Retinal pigment epithelial cell (primary cell): ENCODE measurements at regions not wholly inside any gene's neighbourhood (a gene's known extent, or its start where the extent isn't known, plus 50 kb on each side); places are given as distances from the start of the nearest gene placed in this dataset.

Source experiments
- DNase-seq: peaks from one replicate; pipeline ENCODE4 v3.0.0-alpha.2; 2010; ENCODE audit warnings: low read depth
- H3K4me3 ChIP-seq: 2 replicates; pipeline ENCODE4 v1.5.1; 2011; ENCODE audit warnings: mild to moderate bottlenecking, low read length, control low read depth, moderate library complexity
- TF ChIP-seq, protein P1 (sequence below): conservative IDR thresholded peaks from 2 replicates; pipeline ENCODE4 v1.5.1; 2011; ENCODE audit warnings: low read depth, low read length, control low read depth, inconsistent platforms

DNA sequence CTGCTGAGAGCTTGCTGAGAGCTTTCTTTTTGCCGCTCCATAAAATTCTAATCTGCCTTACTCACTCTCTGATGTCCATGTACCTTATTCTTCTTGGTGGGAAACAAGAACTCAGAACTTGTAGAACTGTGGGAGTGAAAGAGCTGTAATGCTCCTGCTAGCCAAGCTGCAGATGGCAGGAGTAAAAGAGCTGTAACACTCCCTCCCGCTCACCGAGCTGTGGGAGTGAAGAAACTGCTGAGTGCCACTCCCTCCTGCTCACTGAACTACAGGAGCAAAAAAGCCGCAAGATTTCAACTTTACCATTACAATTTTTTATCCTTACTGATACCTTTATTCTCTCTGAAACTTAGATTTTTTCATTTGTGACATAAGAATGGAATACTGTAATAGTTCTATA, 199.1 kb downstream of the SI start:
- TF ChIP-seq, protein P1, sequence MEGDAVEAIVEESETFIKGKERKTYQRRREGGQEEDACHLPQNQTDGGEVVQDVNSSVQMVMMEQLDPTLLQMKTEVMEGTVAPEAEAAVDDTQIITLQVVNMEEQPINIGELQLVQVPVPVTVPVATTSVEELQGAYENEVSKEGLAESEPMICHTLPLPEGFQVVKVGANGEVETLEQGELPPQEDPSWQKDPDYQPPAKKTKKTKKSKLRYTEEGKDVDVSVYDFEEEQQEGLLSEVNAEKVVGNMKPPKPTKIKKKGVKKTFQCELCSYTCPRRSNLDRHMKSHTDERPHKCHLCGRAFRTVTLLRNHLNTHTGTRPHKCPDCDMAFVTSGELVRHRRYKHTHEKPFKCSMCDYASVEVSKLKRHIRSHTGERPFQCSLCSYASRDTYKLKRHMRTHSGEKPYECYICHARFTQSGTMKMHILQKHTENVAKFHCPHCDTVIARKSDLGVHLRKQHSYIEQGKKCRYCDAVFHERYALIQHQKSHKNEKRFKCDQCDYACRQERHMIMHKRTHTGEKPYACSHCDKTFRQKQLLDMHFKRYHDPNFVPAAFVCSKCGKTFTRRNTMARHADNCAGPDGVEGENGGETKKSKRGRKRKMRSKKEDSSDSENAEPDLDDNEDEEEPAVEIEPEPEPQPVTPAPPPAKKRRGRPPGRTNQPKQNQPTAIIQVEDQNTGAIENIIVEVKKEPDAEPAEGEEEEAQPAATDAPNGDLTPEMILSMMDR, result no peak
- no peak overlapping the region for H3K4me3 ChIP-seq
- no peak for DNase-seq

DNA sequence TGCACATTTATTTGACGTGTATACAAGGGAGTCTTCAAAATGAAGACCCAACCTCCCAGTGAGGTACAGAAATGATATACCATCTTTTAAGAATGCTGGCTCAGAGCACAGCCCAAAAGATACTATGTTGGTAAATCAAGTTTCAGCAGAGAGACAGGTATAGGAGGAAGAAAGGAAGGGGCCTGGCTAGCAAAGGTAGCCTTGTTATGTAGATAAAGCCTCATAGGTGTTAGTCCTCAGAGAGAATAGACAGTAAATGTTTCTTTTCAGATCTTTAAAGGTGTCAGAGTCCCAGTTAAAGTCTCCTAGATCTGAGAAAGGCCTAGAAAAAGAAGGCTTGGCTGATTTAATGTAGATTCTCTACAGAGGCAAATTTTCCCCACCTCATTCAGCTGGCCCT, 213.8 kb downstream of the SI start:
- TF ChIP-seq, protein P1, result no peak
- DNase-seq, result no peak
- H3K4me3 ChIP-seq, result no peak overlapping the region

DNA sequence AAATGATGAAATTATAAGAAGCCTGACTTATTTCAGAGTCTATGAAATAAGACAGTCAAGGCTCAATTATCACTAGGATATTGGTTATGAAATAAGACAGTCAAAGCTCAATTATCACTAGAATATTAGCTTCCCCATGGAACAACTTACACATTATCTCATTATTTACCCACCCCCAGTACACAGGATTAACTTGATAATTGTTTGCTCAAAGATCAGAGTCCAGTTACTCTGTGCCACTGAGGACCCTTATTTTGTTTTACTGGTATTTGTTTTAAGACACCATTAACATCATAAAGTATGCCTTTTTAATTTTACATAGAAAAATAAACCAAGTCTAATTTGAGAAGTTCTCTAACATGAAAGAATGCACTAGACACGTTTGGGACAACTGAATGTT, 225.4 kb downstream of the SI start:
- TF ChIP-seq, protein P1, result no peak
- DNase-seq, result no peak

DNA sequence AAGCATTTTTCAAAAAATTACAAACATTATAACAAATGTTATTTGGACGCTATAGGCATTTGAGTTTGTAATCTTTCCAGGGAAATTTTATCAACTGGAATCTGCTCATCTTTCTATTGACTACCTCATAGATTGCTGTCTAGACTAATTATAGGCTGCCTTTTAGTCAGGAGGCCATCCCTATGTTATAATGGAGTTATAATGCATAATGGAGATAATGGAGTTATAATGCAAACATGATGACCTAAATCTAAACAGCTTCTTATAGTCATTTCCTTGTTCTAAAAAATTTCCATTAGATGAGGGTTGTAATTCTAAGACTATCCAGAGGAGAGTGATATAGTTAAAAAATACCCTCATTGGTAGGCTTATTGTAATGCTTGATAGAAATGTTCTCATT, 226.4 kb downstream of the SI start:
- H3K4me3 ChIP-seq, result no peak overlapping the region
- TF ChIP-seq, protein P1, result no peak

More for the DNA sequence above, 225.4 kb downstream of the SI start:
- H3K4me3 ChIP-seq, result no peak overlapping the region

DNA sequence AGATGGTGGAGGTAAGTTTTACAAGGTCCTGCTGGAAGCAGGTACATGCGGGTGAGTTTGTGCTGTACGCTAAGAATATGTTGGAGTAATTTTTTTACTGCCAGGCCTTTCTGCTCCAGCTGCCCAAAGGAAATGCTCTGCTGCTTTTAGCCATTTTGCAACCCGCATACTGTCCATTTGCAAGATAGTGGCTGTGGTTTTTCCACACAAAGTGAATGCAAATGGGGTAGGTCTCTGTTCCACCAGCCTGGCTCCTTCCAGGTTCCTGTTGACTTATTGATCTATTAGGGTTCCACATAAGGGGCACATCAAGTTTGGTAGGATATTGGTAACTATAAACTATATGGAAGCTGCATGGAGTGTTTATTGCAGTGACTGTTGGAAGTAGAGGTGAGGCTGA, 227.1 kb downstream of the SI start:
- TF ChIP-seq, protein P1, result no peak
- H3K4me3 ChIP-seq, result no peak overlapping the region
- no peak for DNase-seq

More for the DNA sequence above, 226.4 kb downstream of the SI start:
- DNase-seq, result no peak

DNA sequence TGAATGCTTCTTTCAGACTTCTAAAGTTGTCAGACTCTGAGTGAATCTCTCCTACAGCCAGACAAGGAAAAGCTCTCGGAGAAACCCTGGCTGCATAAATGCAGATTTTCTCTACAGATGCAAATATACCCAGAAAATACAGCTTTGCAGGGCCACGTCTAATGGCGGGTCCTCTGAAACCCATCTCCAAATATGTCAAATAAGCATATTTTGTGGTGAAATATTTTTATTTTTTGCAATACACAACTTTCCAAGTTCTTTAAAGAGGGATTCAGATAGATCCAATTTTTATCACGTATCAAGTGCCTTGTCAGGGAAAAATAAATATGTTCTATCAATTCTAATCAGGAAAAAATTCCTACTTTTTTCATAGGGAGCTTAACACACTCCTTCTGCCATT, 229.4 kb downstream of the SI start:
- TF ChIP-seq, protein P1, result no peak
- no peak for DNase-seq
- no peak overlapping the region for H3K4me3 ChIP-seq

DNA sequence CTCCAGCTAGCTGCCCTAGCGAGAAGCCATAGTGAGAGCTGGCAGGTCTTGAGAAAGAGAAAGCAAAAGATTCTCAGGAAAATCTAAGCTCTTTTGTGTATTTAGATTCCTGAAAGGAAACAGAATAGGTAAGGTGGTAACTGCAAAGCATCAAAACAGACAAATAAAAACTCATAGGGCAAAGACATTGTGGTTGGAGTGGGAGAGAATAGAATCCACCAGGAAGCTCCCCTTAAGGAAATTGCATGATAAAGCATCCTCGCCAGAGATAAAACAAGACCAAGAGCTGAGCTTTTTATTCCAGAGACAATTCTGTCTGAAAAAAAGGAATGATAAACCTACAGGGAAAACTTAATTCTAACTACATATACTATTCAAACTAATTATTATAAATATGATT, 232.6 kb downstream of the SI start:
- no peak for DNase-seq
- H3K4me3 ChIP-seq, result no peak overlapping the region
- TF ChIP-seq, protein P1, result no peak
